Stimulated activated CD4-positive, alpha-beta T cell treated with anti-CD3 and anti-CD28 coated beads, Interleukin-4, amount 100 ng/mL, for 4 hours (primary cell): ENCODE measurements at regions not wholly inside any gene's neighbourhood (a gene's known extent, or its start where the extent isn't known, plus 50 kb on each side); places are given as distances from the start of the nearest gene placed in this dataset.
"Not testable (repeated sequence)": the region's sequence is repeated elsewhere in the genome, so short reads cannot be mapped to it uniquely, and the experiment has no call there.

Experiments
- DNase-seq, 2 experiments: peaks; one replicate each; pipeline ENCODE4 v3.0.0-alpha.2; 2020

- DNase-seq: no peak
Measured at GRCh38 chr7:68122801-68123200, 1126.2 kb downstream of the TYW1 start.

- no peak for DNase-seq
Measured at GRCh38 chr7:68125168-68125567, 1128.5 kb downstream of the TYW1 start.

- no peak for DNase-seq
Measured at GRCh38 chr7:68133045-68133444, 1136.4 kb downstream of the TYW1 start.

DNA sequence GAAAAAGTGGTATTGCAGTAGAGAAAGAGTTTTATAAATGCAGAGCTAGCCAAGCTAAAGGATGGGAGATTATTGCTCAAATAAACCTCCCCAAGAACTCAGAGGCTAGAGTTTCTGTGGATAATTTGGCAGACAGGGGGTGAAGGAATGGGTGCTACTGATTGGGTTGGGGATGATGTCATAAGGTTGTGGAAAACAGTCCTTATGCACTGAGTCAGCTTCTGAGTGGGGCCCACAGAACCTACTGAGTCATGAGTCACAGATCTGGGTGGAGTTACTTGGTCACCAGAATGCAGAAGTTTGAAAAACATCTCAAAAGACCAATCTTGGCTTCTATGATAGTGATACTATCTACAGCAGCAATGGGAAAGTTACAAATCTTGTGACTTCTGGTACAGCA is 1146.7 kb downstream of the TYW1 start:
- no peak for DNase-seq

DNA sequence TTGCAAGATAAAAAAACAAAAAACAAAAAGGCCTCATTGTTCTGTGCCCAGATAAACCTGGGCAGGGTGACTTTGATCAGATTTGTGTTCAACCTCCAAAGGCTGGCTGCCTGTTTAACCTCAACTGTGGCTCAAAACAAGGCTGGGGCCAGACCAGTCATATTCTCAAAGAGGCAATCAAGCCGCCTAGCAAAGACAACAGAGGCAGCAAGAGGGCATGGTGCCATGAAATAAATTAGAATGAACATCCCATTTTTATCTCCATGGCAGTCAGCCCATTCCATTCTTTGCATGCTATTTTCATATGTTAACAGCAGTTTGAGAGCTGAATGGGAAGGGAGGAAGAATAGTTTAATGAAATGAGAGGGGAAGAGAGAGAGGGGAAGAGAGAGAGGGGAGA is 1150.3 kb downstream of the TYW1 start:
- no peak for DNase-seq

DNA sequence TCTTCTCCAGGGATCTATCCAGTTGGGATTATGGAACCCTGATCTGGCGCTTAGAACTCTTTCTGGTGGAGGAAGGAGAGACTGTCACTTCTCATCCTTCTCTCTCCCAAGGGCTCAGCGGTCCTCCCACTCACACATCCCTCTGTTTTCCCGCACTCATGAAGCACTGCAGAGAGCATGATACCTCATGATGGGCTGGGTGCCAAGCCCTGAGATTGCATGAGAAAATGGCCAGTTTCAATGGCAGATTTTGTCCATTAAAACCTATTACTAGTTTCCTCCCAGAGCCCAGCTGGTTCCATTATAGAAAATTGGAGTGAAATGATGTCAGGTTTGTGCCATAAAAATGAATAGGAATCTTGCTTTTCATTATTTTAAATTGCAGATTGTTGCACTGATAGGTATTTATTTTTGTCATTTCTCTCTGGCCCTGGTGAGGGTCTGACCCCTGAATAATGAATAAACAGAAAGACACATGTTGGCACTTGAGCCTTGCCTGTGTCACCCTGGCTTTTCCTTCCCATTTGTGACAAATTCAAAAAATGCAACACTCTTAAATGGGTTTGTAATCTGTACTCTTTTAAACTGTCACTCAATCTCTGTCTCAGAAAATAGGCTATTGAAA is 1151.1 kb downstream of the TYW1 start:
- DNase-seq: no peak

DNA sequence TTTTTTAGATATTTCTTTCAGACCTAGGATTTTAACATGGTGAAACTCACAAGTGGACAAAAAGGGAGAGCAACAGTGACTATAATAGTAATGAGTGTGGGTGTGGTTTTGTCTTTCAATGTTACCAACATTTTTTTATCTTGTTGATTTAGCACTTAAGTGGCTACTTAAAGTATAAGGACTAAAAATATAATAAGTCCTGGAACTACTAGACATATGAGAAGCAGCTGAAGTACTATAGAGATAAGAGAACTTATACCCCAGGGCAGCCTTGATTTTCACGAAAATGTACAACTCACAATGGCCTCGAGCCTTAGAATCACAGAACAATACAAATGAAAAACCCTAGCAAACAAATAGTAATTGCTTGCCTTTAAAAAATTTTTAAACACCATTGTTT is 1151.8 kb downstream of the TYW1 start:
- DNase-seq: no peak

GRCh38 chr7:68152205-68152604 is 1155.6 kb downstream of the TYW1 start:
- no peak for DNase-seq

- DNase-seq: no peak
Measured at GRCh38 chr7:68155676-68156075, 1159.0 kb downstream of the TYW1 start.

DNA sequence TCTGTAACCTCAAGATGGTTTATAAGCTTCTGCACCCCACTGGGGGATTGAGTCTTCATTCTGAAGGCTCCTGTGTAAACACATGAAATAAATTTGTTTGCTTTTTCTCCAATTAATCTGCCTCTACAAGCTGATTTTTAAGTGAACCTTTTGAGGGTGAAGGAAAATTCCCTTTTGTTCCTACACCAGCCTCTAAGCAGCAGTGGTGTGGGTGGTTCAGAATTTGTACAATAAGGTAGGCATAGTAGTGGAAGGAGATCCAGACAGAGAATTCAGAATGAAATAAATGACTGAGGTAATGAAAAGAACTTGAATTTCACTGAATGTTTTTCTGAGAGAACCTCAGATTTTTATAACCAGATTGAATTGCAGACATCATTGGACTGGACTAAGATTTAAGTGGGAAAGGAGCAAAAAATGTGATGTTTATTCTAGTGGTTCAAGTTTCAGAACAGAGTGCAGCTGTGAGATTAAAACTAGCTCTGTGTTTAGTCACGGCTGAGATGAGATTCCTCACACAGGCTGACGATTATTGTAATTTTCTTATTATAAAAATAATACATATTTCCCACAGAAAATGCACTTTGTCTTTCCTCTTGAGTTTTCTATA is 1162.2 kb downstream of the TYW1 start:
- no peak for DNase-seq

- DNase-seq: no peak
Measured at GRCh38 chr7:68162712-68163111, 1166.1 kb downstream of the TYW1 start.

GRCh38 chr7:68166525-68166924 is 1169.9 kb downstream of the TYW1 start:
- DNase-seq: no peak

- DNase-seq: no peak
Measured at GRCh38 chr7:68173513-68173912, 1176.9 kb downstream of the TYW1 start.

GRCh38 chr7:68176974-68177373 is 1180.3 kb downstream of the TYW1 start:
- DNase-seq: no peak

DNA sequence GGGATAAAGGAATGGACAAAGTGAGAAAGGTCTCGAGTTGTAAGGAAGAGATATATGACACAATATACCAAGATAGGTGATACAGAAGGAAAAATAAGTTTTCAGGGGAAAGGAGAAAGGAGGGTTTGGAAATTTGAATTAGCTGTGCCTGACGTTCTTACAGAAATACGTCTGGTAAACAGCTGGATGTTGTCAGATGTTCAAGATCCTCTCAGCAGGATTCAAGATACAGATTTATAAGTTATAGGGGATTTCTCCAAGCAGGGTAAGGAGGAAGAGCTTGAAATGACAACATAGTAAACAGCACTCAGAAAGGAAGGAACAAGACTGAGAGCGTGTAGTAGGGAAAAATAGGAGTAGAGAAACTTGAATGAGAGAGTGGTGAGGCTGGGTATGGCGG is 1184.1 kb downstream of the TYW1 start:
- DNase-seq: no peak

DNA sequence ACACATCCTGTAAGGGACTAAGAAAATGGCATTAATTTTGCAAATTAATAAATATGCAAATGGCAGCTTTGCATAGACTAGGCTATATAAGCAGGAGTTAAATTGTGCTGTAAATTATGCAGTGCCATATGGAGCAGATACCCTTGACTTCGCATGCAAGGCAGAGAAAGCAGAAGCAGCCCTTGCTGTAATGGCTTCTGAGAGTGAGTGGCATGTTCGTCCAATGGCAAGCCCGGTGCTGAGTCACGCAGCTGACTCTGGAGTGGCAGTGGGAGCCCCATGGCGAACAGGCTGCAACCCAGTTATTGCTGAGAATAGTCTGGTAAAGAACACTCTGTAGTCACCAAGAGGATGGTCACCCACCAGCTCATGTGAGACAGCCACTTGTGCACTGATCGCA is 1186.5 kb downstream of the TYW1 start:
- no peak for DNase-seq

GRCh38 chr7:68185631-68186456 is 1189.2 kb downstream of the TYW1 start:
- DNase-seq: no peak

- no peak for DNase-seq
Measured at GRCh38 chr7:68187532-68187931, 1190.9 kb downstream of the TYW1 start.

- DNase-seq: no peak
Measured at GRCh38 chr7:68192941-68193340, 1196.3 kb downstream of the TYW1 start.

- DNase-seq: not testable (repeated sequence)
Measured at GRCh38 chr7:68195642-68196041, 1199.0 kb downstream of the TYW1 start.

DNA sequence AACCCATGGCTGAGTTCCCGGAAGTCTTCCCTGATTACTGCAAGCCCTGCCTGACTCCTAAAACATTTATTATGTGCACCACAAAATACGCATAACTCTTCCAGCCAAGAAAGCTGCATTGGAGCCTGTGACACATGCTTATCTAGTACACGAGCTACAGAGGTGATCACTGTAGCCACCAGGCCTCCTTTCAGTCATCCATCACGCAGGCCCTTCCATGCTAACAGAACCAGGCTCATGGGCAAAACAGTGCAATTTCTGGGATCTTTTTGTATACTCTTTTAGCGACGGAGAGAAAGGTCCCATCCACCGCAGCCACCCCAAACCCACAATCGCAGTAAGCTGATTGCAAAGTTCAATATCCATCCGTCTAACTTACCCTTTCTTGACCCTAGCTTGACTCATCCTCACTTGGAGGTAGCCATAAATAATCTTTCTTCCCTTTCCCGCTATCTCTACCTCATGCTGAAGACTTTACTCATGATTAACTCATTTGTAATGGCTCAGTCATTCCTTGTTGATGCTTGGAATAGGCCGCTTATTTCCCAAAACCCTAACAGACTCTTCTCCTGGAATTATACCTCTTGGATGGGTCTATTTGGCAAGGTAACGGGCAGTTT is 1203.5 kb downstream of the TYW1 start:
- DNase-seq: no peak

GRCh38 chr7:68203251-68203650 is 1206.6 kb downstream of the TYW1 start:
- no peak for DNase-seq

DNA sequence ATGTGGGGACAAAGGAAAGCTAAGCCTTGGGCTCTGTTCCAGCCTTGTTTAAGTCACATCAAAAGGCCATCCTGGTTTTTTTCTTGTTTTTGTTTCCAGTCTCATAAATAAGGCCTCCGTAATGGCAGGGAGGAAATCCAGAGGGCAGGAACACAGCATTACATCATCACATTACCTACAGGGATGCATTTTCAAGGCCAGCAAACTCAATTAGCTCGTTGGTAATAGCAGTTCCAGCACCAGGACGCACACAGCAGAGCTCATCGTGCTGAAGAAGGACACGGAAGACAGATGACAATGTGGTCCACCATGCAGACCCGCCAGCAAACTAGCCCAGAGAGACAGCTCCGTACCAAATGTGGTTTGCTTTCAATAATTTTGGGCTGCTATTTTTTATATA is 1209.2 kb downstream of the TYW1 start:
- no peak for DNase-seq
